Osteoblast (primary cell): ENCODE measurements at regions not wholly inside any gene's neighbourhood (a gene's known extent, or its start where the extent isn't known, plus 50 kb on each side); places are given as distances from the start of the nearest gene placed in this dataset.
"Not testable (repeated sequence)": the region's sequence is repeated elsewhere in the genome, so short reads cannot be mapped to it uniquely, and the experiment has no call there.

Experiments
- DNase-seq: peaks from one replicate; pipeline ENCODE4 v3.0.0; 2011; ENCODE audit warnings: low spot score, mixed read lengths; ENCODE audit not compliant: insufficient read length; ENCODE audit errors: missing footprints
- H2AFZ ChIP-seq: 2 replicates; pipeline ENCODE4 v1.6.0; 2011; ENCODE audit warnings: mild to moderate bottlenecking, low read length
- H3K27ac ChIP-seq: 2 replicates; pipeline ENCODE4 v1.5.1; 2011; ENCODE audit warnings: mild to moderate bottlenecking, low read depth, low read length, moderate library complexity
- H3K27me3 ChIP-seq: 2 replicates; pipeline ENCODE4 v1.6.0; 2012; ENCODE audit warnings: mild to moderate bottlenecking, control low read depth, inconsistent platforms, low read length, moderate library complexity; ENCODE audit not compliant: insufficient read depth
- H3K36me3 ChIP-seq: 2 replicates; pipeline ENCODE4 v1.5.1; 2011; ENCODE audit warnings: mild to moderate bottlenecking, low read length, control low read depth, moderate library complexity; ENCODE audit not compliant: insufficient read depth
- H3K4me1 ChIP-seq: 2 replicates; pipeline ENCODE4 v1.5.1; 2011; ENCODE audit warnings: mild to moderate bottlenecking, low read length, control low read depth, moderate library complexity; ENCODE audit not compliant: insufficient read depth
- H3K4me2 ChIP-seq: 2 replicates; pipeline ENCODE4 v1.6.0; 2011; ENCODE audit warnings: mild to moderate bottlenecking, low read length; ENCODE audit not compliant: insufficient read depth
- H3K4me3 ChIP-seq: fragments of 200-600 bp; sonication (generic); 3 replicates; pipeline ENCODE4 v1.5.1; 2012; ENCODE audit warnings: mild to moderate bottlenecking, low read length, inconsistent platforms; ENCODE audit not compliant: insufficient read depth
- H3K79me2 ChIP-seq: 2 replicates; pipeline ENCODE4 v1.6.0; 2012; ENCODE audit warnings: mild to moderate bottlenecking, low read length, control low read depth, inconsistent platforms; ENCODE audit not compliant: insufficient read depth
- H3K9me3 ChIP-seq: 2 replicates; pipeline ENCODE4 v1.5.1; 2011; ENCODE audit warnings: low read depth, low read length, control low read depth
- H4K20me1 ChIP-seq: 2 replicates; pipeline ENCODE4 v1.6.0; 2012; ENCODE audit warnings: mild to moderate bottlenecking, low read length, control low read depth; ENCODE audit not compliant: insufficient read depth
- TF ChIP-seq, protein P1 (sequence below): IDR thresholded peaks from 2 replicates; pipeline ENCODE4 v1.5.1; 2011; ENCODE audit warnings: mild to moderate bottlenecking, low read depth, low read length, moderate library complexity; ENCODE audit errors: extremely low read depth

GRCh38 chr13:76245211-76245610, 609.1 kb downstream of the LMO7 start:
- Histone ChIP-seq H4K20me1 (no peaks in the 10 kb centered on the region), H3K9me3 (no peaks in the 10 kb centered on the region), H2AFZ (no peak overlapping the region), H3K36me3 (no peaks in the 10 kb centered on the region), H3K79me2 (no peaks in the 10 kb centered on the region), H3K4me1 (no peaks in the 10 kb centered on the region), H3K4me3 (no peak overlapping the region), H3K27me3 (no peaks in the 10 kb centered on the region), H3K4me2 (no peak overlapping the region), H3K27ac (no peak overlapping the region)
- TF ChIP-seq, protein P1, sequence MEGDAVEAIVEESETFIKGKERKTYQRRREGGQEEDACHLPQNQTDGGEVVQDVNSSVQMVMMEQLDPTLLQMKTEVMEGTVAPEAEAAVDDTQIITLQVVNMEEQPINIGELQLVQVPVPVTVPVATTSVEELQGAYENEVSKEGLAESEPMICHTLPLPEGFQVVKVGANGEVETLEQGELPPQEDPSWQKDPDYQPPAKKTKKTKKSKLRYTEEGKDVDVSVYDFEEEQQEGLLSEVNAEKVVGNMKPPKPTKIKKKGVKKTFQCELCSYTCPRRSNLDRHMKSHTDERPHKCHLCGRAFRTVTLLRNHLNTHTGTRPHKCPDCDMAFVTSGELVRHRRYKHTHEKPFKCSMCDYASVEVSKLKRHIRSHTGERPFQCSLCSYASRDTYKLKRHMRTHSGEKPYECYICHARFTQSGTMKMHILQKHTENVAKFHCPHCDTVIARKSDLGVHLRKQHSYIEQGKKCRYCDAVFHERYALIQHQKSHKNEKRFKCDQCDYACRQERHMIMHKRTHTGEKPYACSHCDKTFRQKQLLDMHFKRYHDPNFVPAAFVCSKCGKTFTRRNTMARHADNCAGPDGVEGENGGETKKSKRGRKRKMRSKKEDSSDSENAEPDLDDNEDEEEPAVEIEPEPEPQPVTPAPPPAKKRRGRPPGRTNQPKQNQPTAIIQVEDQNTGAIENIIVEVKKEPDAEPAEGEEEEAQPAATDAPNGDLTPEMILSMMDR, result no peak
- DNase-seq, result no peak

DNA sequence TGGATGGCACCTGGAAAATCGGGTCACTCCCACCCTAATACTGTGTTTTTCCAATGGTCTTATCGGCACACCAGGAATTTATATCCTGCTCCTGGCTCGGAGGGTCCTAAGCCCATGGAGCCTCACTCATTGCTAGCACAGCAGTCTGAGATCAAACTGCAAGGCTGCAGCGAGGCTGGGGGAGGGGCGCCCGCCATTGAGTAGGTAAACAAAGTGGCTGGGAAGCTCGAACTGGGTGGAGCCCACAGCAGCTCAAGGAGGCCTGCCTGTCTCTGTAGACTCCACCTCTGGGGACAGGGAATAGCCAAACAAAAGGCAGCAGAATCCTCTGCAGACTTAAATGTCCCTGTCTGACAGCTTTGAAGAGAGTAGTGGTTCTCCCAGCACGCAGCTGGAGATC, 607.0 kb downstream of the LMO7 start:
- not testable (repeated sequence) for H2AFZ ChIP-seq, H4K20me1 ChIP-seq, H3K79me2 ChIP-seq, H3K4me1 ChIP-seq, H3K27ac ChIP-seq, H3K27me3 ChIP-seq, H3K4me2 ChIP-seq, H3K9me3 ChIP-seq, H3K4me3 ChIP-seq, H3K36me3 ChIP-seq, DNase-seq

GRCh38 chr13:76239031-76239680, 603.0 kb downstream of the LMO7 start:
- Histone ChIP-seq H3K4me3 (no peak overlapping the region), H3K4me1 (no peaks in the 10 kb centered on the region), H2AFZ (no peak overlapping the region), H3K9me3 (no peaks in the 10 kb centered on the region), H3K79me2 (no peaks in the 10 kb centered on the region), H3K27me3 (no peaks in the 10 kb centered on the region), H3K36me3 (no peaks in the 10 kb centered on the region), H4K20me1 (no peaks in the 10 kb centered on the region), H3K4me2 (no peak overlapping the region), H3K27ac (no peak overlapping the region)
- TF ChIP-seq, protein P1, result no peak
- DNase-seq, result no peak

DNA sequence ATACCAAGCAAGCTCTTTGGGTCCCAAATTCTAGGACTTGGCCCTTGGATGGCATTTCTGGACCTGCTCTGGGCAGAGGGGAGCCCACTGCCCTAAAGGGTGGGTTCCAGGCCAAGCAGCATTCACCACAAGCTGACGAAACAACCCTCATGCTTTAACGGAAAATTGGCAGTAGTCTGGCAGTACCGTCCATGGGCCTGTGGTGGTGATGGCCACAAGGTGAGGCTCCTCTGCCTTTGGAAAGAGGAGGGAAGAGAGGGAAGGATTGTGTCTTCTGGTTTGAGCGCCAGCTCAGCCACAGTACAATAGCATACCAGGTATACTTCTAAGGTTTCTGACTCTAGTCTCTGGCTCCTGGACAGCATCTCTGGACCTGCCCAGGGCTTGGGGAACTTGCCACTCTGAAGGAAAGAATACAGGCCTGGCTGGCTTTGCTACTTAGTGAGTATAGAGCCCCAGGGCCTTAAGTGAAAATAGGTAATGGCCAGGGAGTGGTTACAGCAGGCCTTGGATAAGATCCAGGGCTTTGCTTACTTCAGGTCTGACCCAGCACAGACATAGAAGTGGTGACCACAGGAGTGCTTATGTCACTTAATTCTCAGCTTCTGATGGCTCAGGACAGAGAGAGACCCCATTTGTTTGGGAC, 595.5 kb downstream of the LMO7 start:
- H3K4me2 ChIP-seq, result no peak overlapping the region
- TF ChIP-seq, protein P1, result no peak
- H3K9me3 ChIP-seq, result no peaks in the 10 kb centered on the region
- H3K27me3 ChIP-seq, result no peaks in the 10 kb centered on the region
- no peaks in the 10 kb centered on the region for H3K4me1 ChIP-seq
- DNase-seq, result no peak
- no peaks in the 10 kb centered on the region for H3K79me2 ChIP-seq
- no peak overlapping the region for H3K4me3 ChIP-seq
- H3K36me3 ChIP-seq, result no peaks in the 10 kb centered on the region
- no peaks in the 10 kb centered on the region for H4K20me1 ChIP-seq
- H2AFZ ChIP-seq, result no peak overlapping the region
- no peak overlapping the region for H3K27ac ChIP-seq
